ENCODE measurements at regions not wholly inside any gene's neighbourhood (a gene's known extent, or its start where the extent isn't known, plus 50 kb on each side); places are given as distances from the start of the nearest gene placed in this dataset.
A peak's percentile ranks its signal among the peaks of the same experiment; 100 is the strongest.
"Not testable (repeated sequence)": the region's sequence is repeated elsewhere in the genome, so short reads cannot be mapped to it uniquely, and the experiment has no call there.

GRCh38 chr4:79213702-79214101 lies 112.2 kb downstream of the NAA11 start:
- no peak for DNase-seq

- no peak for DNase-seq
Observed at GRCh38 chr4:79213010-79213409, 112.9 kb downstream of the NAA11 start.

DNA sequence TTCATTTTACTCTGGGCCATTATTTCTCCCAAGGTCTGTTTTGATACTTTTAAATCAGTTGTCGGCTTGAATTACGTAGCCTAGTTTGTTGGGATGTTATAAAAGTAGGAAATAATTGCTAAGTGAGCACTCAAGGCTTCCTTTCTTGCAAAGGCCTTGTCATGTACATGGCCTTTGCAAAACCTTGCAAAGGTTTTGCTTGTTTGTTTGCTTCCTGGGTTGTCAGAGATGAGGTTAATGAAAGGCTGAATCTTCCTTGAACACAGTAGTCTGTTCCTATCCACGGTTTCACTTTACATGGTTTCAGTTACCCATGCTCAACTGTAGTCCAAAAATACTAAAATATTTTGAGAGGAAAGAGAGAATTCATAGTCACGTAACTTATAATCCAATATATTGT lies 113.5 kb downstream of the NAA11 start:
- DNase-seq = no peak

- no peak for DNase-seq
Observed at GRCh38 chr4:79211490-79211889, 114.4 kb downstream of the NAA11 start.

- DNase-seq = no peak
Observed at GRCh38 chr4:79210636-79211049, 115.2 kb downstream of the NAA11 start.

GRCh38 chr4:79209822-79210635 lies 115.8 kb downstream of the NAA11 start:
- peak; percentile 68 for DNase-seq

DNA sequence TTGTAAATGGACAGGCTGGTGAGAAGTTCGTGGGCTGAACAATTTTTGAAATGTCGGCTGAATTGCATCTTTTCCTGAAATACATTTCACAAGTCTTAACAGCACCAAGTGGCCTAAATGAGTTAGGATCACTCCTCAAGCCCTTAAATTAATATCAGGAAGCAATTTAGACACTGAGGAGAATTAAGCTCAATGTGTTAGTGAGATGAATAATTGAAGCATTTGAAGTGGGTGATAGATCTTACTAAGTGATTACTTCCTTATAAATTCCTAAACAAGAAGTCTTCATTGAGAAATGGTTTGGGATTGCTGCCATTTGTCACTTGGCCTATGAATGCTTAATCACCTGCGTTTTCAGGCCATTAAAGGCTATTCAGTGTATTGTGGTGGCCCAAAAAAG lies 116.8 kb downstream of the NAA11 start:
- DNase-seq = no peak

- no peak for DNase-seq
Observed at GRCh38 chr4:79207281-79207680, 118.6 kb downstream of the NAA11 start.

- no peak for DNase-seq
Observed at GRCh38 chr4:79206660-79207059, 119.2 kb downstream of the NAA11 start.

DNA sequence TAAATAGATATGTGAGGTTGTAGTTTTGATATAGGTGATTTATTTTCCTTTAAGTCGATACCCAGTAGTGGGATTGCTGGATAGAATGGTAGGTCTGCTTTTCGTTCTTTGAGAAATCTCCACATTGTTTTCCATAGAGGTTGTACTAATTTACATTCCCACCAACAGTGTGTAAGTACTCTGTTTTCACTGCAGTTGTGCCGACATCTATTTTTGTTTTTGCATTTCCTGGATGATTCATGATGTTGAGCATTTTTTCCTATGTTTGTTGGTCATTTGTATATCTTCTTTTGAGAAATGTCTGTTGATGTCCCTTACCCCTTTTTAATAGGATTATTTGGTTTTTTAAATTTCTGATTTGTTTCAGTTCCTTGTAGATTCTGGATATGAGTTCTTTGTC lies 120.7 kb downstream of the NAA11 start:
- no peak for DNase-seq

DNA sequence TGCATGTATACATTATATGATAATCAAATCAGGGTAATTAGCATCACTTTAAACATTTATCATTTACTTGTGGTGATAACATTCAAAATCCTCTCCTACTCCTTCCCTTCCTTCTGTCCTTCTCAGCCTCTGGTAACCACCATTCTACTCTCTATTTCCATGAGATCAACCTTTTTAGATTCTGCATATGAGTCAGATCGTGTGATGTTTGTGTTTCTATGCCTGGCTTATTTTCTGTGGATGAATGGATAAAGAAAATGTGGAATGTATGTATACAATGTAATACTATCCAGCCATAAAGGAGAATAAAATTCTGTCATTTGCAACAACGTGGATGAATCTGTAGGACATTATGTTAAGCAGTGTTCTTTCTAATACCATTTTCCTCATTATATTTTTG lies 123.9 kb downstream of the NAA11 start:
- DNase-seq = no peak

DNA sequence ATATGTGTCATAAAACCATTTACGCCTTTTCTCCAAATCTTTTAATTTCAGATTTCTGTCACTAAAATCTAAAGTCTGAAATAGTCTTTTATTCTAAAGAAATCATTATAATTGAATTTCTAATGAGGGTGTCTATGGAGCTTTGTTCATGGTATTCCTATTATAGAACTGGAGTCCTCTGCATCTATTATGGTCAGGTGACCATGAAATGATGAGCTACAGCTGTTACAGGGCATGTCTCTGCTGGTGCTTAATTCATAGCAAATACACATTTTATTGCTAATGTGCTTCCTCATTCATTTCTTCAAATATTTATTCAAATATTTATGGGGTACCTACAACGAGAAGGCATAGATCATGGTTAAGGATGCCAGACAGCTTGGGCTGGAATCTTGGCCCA lies 126.1 kb downstream of the NAA11 start:
- DNase-seq = no peak

GRCh38 chr4:79198951-79199587 lies 126.8 kb downstream of the NAA11 start:
- peak; percentile 44 for DNase-seq

GRCh38 chr4:79197275-79198009 lies 128.4 kb downstream of the NAA11 start:
- no peak for DNase-seq

GRCh38 chr4:79191292-79191691 lies 134.6 kb downstream of the NAA11 start:
- not testable (repeated sequence) for DNase-seq

DNA sequence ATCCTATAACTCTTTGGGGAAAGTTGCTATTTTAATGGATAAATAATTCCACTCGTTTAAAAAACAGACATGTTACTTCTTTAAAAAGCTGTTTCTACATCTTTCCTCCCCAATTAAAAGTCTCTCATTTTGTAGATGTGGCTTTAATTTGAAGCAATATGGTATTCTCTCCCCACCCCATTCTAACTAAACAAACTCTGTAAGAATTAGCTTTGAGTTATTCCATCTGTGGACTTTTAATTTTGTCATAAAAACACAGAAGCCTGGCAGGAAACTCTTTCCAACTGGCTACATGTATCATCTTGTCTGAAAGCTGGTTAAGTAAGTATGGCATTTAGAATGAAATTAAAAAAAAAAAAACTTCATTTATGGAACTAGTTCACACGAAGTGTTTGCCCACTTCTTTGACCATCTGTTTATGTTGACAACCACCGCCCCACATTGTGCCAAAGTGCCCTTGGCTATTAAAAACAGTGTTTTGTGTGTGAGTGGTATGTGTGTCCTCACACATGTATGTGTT lies 140.3 kb downstream of the NAA11 start:
- DNase-seq = no peak

DNA sequence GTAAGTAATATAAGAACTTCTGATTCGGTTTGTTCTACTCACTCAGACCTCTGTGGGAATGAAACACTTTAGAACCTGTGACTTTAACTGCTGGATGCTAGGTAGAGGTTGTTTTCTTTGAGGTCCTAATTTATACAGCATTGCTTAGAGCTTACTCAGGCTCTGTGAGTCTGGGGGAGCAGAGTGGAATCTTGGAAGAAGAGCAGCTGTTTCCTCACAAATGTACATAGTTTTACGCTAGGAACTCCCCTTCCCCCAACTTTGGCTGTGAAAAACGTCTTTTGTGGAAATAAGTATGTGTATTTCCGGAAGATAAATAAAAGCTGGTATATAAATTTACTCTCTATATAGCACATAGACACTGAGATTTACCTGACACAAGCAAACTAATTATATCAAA lies 141.4 kb downstream of the NAA11 start:
- DNase-seq = no peak

DNA sequence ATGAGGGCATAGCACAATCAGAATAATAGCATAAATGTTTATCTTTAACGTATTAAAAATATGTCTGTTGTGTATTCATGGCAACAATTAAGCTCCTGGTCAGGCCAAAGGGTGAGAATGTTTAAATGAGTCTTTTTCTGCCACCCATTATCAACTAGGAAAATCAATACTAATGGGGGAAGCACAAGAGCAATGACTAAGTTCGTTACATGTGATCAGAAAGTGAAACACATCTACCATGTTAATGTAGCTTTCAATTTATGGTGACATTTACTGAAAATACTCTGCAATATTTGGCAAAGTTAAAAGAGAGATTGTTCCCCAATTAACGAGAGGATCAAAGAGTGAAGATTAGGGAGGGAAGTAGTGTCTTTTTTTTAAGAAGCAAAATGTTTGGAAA lies 143.7 kb downstream of the NAA11 start:
- DNase-seq = no peak

DNA sequence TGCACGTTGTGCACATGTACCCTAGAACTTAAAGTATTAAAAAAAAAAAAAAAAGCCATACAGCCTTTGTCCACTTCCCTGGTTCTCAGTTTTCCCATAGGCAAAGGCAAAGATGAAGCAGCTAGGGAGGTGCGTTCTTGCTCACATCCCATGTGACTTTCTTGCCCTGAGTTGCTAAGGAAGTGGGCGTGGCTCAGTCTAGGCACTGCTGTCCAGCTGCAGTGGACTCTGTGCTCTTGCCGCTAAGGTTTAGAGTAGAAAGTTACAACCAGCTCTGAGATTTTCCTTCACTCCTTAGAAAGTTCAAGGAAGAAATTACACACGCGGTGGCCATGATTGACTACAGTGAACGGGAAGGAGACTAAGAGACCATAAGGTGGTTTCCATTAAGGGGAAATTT lies 144.7 kb downstream of the NAA11 start:
- DNase-seq = no peak

DNA sequence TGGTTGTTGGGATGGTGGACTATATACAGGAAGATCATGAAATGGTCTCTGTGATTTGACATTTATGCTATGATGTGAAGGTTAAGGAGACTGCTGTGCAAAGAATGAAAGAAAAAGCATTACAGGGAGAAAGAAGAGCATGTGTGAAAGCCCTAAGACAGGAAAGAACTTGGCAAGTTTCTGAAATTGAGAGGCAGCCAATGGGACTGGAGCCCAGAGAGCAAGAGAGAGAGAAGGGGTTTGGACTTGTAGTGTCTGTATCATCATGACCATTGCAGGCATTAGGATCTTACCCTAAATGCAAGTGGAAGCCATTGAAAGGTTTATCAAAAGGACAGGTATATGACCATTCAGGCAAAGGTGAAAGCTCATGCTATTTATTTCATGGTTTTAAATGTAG lies 147.1 kb downstream of the NAA11 start:
- DNase-seq = no peak

- no peak for DNase-seq
Observed at GRCh38 chr4:79177388-79177787, 148.5 kb downstream of the NAA11 start.

DNA sequence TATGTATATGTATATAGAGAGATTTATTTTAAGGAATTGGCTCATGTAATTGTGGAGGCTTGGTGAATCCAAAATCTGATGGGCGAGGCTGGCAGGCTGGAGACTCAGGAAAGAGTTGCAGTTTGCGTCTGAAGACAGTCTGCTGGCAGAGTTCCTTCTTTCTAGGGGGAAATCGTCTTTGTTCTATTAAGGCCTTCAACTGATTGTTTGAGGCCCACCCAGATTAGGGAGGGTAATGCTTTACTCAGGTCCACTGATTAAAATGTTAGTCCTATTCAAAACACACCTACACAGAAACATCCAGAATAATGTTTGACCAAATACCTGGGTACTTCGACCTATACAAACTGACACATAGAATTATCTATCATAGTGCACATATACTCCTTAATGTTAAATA lies 149.5 kb downstream of the NAA11 start:
- DNase-seq = no peak

DNA sequence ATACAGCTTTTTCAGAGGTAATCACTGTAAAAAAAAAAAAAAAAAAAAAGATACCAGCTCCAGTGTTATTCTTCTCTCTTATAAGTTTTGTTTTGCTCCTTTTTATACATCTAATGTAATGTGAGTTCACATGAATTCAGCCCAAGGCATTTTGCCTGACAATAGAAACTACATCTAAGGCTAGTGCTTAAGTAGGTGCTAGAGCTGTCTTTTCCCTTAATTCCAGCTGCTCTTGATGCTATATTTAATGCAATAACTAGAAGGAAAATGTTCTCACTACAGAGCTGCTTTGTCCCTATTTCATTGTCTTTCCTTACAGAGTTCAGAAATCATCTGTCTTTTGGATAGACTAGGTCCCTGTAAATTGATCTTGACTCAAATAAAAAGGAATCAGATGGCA lies 150.1 kb downstream of the NAA11 start:
- DNase-seq = no peak
